ENCODE measurements at regions not wholly inside any gene's neighbourhood (a gene's known extent, or its start where the extent isn't known, plus 50 kb on each side); places are given as distances from the start of the nearest gene placed in this dataset.

DNA sequence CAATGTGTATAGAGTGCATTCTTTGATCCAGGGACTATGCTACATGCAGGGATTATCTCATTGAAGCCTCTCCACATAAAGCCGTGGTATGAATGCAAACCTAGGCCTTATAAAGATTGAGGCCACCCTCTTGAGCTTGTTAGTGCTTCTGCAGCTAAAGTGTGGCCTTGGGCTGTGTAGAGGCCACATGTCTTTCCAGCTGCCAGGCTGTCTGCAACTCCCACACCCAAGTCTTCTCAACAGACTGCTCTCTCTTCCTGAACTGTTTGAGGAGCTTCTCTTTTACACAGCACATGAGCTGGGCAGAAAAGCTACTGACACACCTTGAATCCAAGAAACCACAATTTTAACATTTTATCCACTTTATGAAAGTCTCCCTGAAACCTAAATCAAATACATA lies 119.2 kb upstream of the MEX3C start:
- WGBS, 2 donors = 85 to 100% methylated on average over 1 of the region's 1 CpG
- H3K27me3 ChIP-seq (ENCODE audit: control insufficient read depth in 3 of 3, insufficient read depth in 3 of 3, low read length in 2 of 3) = no peaks in the 10 kb centered on the region
- H3K4me1 ChIP-seq (ENCODE audit: control insufficient read depth in 5 of 5, insufficient read depth in 5 of 5, low read length in 5 of 5) = no peaks in the 10 kb centered on the region
- no peak for ATAC-seq (ENCODE audit: insufficient read depth, low FRiP score)
- TF ChIP-seq, protein P1, sequence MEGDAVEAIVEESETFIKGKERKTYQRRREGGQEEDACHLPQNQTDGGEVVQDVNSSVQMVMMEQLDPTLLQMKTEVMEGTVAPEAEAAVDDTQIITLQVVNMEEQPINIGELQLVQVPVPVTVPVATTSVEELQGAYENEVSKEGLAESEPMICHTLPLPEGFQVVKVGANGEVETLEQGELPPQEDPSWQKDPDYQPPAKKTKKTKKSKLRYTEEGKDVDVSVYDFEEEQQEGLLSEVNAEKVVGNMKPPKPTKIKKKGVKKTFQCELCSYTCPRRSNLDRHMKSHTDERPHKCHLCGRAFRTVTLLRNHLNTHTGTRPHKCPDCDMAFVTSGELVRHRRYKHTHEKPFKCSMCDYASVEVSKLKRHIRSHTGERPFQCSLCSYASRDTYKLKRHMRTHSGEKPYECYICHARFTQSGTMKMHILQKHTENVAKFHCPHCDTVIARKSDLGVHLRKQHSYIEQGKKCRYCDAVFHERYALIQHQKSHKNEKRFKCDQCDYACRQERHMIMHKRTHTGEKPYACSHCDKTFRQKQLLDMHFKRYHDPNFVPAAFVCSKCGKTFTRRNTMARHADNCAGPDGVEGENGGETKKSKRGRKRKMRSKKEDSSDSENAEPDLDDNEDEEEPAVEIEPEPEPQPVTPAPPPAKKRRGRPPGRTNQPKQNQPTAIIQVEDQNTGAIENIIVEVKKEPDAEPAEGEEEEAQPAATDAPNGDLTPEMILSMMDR (IDR thresholded peaks at IDR 0.05; ENCODE audit: control extremely low read depth, extremely low read depth) = no peak
- no peaks in the 10 kb centered on the region for H3K36me3 ChIP-seq (ENCODE audit: control insufficient read depth in 4 of 4, insufficient read depth in 4 of 4, low read length in 4 of 4)
- H3K9ac ChIP-seq (ENCODE audit: insufficient read depth in 1 of 2, low read length in 2 of 2) = no peak overlapping the region
- DNase-seq = no peak
- no peak overlapping the region for H3K27ac ChIP-seq (ENCODE audit: low read depth in 1 of 2, low read length in 1 of 2)
- no peaks in the 10 kb centered on the region for H3K9me3 ChIP-seq (ENCODE audit: control insufficient read depth in 4 of 4, insufficient read depth in 3 of 4, low read length in 3 of 4)
- H3K4me3 ChIP-seq = no peak overlapping the region

DNA sequence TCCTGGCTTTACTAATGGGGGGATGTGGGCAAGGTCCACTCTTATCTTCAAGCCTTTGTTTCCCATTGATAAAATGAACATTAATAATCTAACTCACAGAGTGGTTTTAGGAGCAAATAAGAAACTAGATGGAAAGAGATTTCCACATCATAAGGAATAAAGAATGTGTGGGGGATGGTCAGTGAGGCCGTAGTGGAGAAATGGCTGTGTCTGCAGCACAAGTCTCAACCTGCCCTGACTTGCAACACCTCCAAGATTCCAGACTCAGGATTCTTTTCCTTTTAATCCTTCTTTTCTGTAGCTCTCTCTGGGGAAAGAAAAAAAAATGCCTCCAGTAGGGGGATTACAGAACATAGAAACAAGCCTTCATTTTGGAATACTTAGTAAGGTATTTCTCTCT lies 124.2 kb upstream of the MEX3C start:
- Histone ChIP-seq H3K36me3 (ENCODE audit: control insufficient read depth in 4 of 4, insufficient read depth in 4 of 4, low read length in 4 of 4) (no peaks in the 10 kb centered on the region), H3K4me1 (ENCODE audit: control insufficient read depth in 5 of 5, insufficient read depth in 5 of 5, low read length in 5 of 5) (no peaks in the 10 kb centered on the region), H3K9ac (ENCODE audit: insufficient read depth in 1 of 2, low read length in 2 of 2) (no peak overlapping the region), H3K9me3 (ENCODE audit: control insufficient read depth in 4 of 4, insufficient read depth in 3 of 4, low read length in 3 of 4) (no peaks in the 10 kb centered on the region), H3K27me3 (ENCODE audit: control insufficient read depth in 3 of 3, insufficient read depth in 3 of 3, low read length in 2 of 3) (no peaks in the 10 kb centered on the region), H3K27ac (ENCODE audit: low read depth in 1 of 2, low read length in 1 of 2) (no peak overlapping the region), H3K4me3 (no peak overlapping the region)
- TF ChIP-seq, protein P1 (IDR thresholded peaks at IDR 0.05; ENCODE audit: control extremely low read depth, extremely low read depth) = no peak
- DNase-seq = peak in 2 of 3 donors; percentile 1 to 23
- WGBS, 2 donors = 32 to 60% methylated on average over 1 of the region's 1 CpG
- ATAC-seq (ENCODE audit: insufficient read depth, low FRiP score) = no peak

DNA sequence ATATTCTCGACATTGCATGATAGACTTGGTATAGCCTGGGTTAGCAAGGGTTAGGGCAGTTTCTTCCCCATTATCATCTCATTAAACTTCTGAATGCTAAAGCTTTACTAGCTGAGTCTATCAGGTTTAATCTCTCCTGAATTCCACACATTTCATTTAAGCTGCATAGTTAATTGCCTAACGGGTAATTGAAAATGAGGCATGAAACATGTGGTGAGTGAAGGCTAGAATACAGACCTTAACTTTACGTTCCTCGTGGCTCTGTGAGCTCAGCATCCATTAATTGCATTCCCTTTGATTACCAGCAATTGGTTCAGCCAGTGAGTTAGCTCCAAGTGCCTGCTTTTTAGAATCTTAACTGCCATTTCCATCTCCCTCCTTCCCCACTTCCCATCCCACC lies 126.5 kb upstream of the MEX3C start:
- Histone ChIP-seq H3K27ac (ENCODE audit: low read depth in 1 of 2, low read length in 1 of 2) (no peak overlapping the region), H3K9me3 (ENCODE audit: control insufficient read depth in 4 of 4, insufficient read depth in 3 of 4, low read length in 3 of 4) (no peaks in the 10 kb centered on the region), H3K4me1 (ENCODE audit: control insufficient read depth in 5 of 5, insufficient read depth in 5 of 5, low read length in 5 of 5) (no peaks in the 10 kb centered on the region), H3K4me3 (no peak overlapping the region), H3K9ac (ENCODE audit: insufficient read depth in 1 of 2, low read length in 2 of 2) (no peak overlapping the region), H3K36me3 (ENCODE audit: control insufficient read depth in 4 of 4, insufficient read depth in 4 of 4, low read length in 4 of 4) (no peaks in the 10 kb centered on the region), H3K27me3 (ENCODE audit: control insufficient read depth in 3 of 3, insufficient read depth in 3 of 3, low read length in 2 of 3) (no peaks in the 10 kb centered on the region)
- no peak for ATAC-seq (ENCODE audit: insufficient read depth, low FRiP score)
- 77 to 88% methylated on average over 4 of the region's 4 CpGs for WGBS, 2 donors
- no peak for DNase-seq
- TF ChIP-seq, protein P1 (IDR thresholded peaks at IDR 0.05; ENCODE audit: control extremely low read depth, extremely low read depth) = no peak

DNA sequence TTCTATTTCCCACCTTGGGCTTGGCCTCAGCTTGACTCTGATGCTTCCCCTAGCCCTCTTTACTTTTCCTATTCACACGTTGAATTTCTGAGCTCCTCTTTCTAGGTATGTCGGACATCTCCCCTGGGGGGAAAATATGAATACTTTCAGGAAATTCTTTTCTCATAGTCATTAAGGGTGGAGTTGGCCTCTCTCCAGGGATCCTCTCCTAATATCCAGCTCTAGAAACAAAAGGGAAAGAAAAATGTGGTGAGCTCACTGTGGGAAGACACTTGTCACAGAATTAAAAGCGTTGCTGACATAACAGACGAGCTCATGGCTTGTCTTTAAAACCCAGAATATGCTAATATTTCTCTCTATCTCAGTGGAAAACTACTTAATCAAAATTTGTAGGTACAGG lies 132.7 kb upstream of the MEX3C start:
- 48 to 57% methylated on average over 4 of the region's 4 CpGs for WGBS, 2 donors
- H3K9ac ChIP-seq (ENCODE audit: insufficient read depth in 1 of 2, low read length in 2 of 2) = no peak overlapping the region
- no peak overlapping the region for H3K4me3 ChIP-seq
- no peak for ATAC-seq (ENCODE audit: insufficient read depth, low FRiP score)
- TF ChIP-seq, protein P1 (IDR thresholded peaks at IDR 0.05; ENCODE audit: control extremely low read depth, extremely low read depth) = no peak
- H3K36me3 ChIP-seq (ENCODE audit: control insufficient read depth in 4 of 4, insufficient read depth in 4 of 4, low read length in 4 of 4) = no peaks in the 10 kb centered on the region
- no peak overlapping the region for H3K27ac ChIP-seq (ENCODE audit: low read depth in 1 of 2, low read length in 1 of 2)
- no peaks in the 10 kb centered on the region for H3K9me3 ChIP-seq (ENCODE audit: control insufficient read depth in 4 of 4, insufficient read depth in 3 of 4, low read length in 3 of 4)
- no peaks in the 10 kb centered on the region for H3K27me3 ChIP-seq (ENCODE audit: control insufficient read depth in 3 of 3, insufficient read depth in 3 of 3, low read length in 2 of 3)
- no peak for DNase-seq
- H3K4me1 ChIP-seq (ENCODE audit: control insufficient read depth in 5 of 5, insufficient read depth in 5 of 5, low read length in 5 of 5) = no peaks in the 10 kb centered on the region

All from lung (tissue), 11 donors.